ENCODE measurements at regions not wholly inside any gene's neighbourhood (a gene's known extent, or its start where the extent isn't known, plus 50 kb on each side); places are given as distances from the start of the nearest gene placed in this dataset.

GRCh38 chr11:32331792-32332191 is 103.5 kb downstream of the WT1 start:
- TF ChIP-seq CTCF (conservative IDR thresholded peaks at IDR 0.05; ENCODE audit: low read depth in 2 of 2) (no peak), EZH2phosphoT487 (IDR thresholded peaks at IDR 0.05; ENCODE audit: unreplicated experiment) (no peak), CREB1 (CRISPR knock-in tag; IDR thresholded peaks at IDR 0.05; ENCODE audit: low read depth) (no peak), POLR2AphosphoS5 (IDR thresholded peaks at IDR 0.05; ENCODE audit: low read depth) (no peak), REST (IDR thresholded peaks at IDR 0.05; ENCODE audit: unreplicated experiment) (no peak), EZH2 (IDR thresholded peaks at IDR 0.05; ENCODE audit: low read depth, unreplicated experiment) (no peak), STAT1 (IDR thresholded peaks at IDR 0.05; ENCODE audit: unreplicated experiment) (no peak), NANOG (IDR thresholded peaks at IDR 0.05; ENCODE audit: borderline replicate concordance) (no peak), JUNB (IDR thresholded peaks at IDR 0.05; ENCODE audit: unreplicated experiment) (no peak), ETS1 (IDR thresholded peaks at IDR 0.05) (no peak), ZNF114 (CRISPR knock-in tag; IDR thresholded peaks at IDR 0.05) (no peak)

Measured in GM23338 (cell line).